HCT116 (cell line): ENCODE measurements at regions not wholly inside any gene's neighbourhood (a gene's known extent, or its start where the extent isn't known, plus 50 kb on each side); places are given as distances from the start of the nearest gene placed in this dataset.

Source experiments
- ATAC-seq: fragments of 200-7000 bp; cut with Tn5 transposase; 2 replicates; pipeline ENCODE4 v1.9.1; 2020; ENCODE audit warnings: mild to moderate bottlenecking, moderate library complexity
- BruUV-seq: library from RNA; stranded (reverse); fragments of 400-500 nt; replicated peaks from 2 replicates; lab custom pipeline; 2021; lab: Mats Ljungman, UMichigan
- CTCF ChIA-PET: fragments of 300-600 bp; sonication (Branson Sonifier 250); formaldehyde crosslinking; loops from one replicate; lab custom pipeline; 2021; ENCODE audit warnings: antibody characterized with exemption; lab: Charles Lee
- POLR2A ChIA-PET: fragments of 300-600, 350-600 bp; sonication (Branson Sonifier 250); formaldehyde crosslinking; loops from one replicate; lab custom pipeline; 2021; ENCODE audit warnings: antibody characterized with exemption; lab: Charles Lee
- RAD21 ChIA-PET, 2 experiments: fragments of 300-600 bp; sonication (Branson Sonifier 250); formaldehyde crosslinking; loops; one replicate each; lab custom pipeline; 2023; ENCODE audit warnings: low total read pairs in 2 of 2; ENCODE audit not compliant: uncharacterized antibody in 2 of 2, unreplicated experiment in 2 of 2, low non-redundant PET in 1 of 2; lab: Charles Lee
- DNase-seq: peaks from one replicate; pipeline ENCODE4 v3.0.0-alpha.2; 2010; ENCODE audit warnings: low read depth, low spot score
- H2AFZ ChIP-seq: fragments of 200-600 bp; shearing (Covaris generic), sonication (generic); 2 replicates; pipeline ENCODE4 v1.6.1; 2017; ENCODE audit warnings: low read depth, mixed run types, mixed read lengths, antibody characterized with exemption, low read length; ENCODE audit not compliant: poor library complexity, severe bottlenecking
- H3K27ac ChIP-seq: 2 replicates; pipeline ENCODE4 v1.5.1; 2012; ENCODE audit warnings: low read depth, low read length
- H3K27me3 ChIP-seq: fragments of 200-600 bp; sonication (generic); 2 replicates; pipeline ENCODE4 v1.6.1; 2016; ENCODE audit warnings: mixed run types, low read length, mixed read lengths; ENCODE audit not compliant: insufficient read depth
- H3K36me3 ChIP-seq, 2 experiments: fragments of 200-500 bp in 1 of 2; fragments of 200-600 bp in 1 of 2; sonication (Bioruptor generic) in 1 of 2; sonication (generic) in 1 of 2; 2 replicates each; pipeline versions ENCODE4 v1.5.1 to v1.6.1; 2014 to 2016; ENCODE audit warnings: low read length in 2 of 2, inconsistent platforms in 1 of 2, mixed read lengths in 1 of 2, mixed run types in 1 of 2; ENCODE audit not compliant: insufficient read depth in 2 of 2, control insufficient read depth in 1 of 2
- H3K4me1 ChIP-seq, 2 experiments: fragments of 200-600 bp in 1 of 2; sonication (generic) in 1 of 2; 2 replicates each; pipeline versions ENCODE4 v1.5.1 to v1.6.1; 2012 to 2017; ENCODE audit warnings: low read length in 2 of 2, inconsistent platforms in 1 of 2, mild to moderate bottlenecking in 1 of 2, mixed read lengths in 1 of 2, mixed run types in 1 of 2, moderate library complexity in 1 of 2; ENCODE audit not compliant: insufficient read depth in 2 of 2, control insufficient read depth in 1 of 2
- H3K4me2 ChIP-seq: fragments of 200-600 bp; sonication (generic); 2 replicates; pipeline ENCODE4 v1.6.1; 2017; ENCODE audit warnings: mixed run types, low read length, mixed read lengths
- H3K4me3 ChIP-seq, 2 experiments: fragments of 200-600 bp in 1 of 2; sonication (generic) in 1 of 2; replicated peaks in 1 of 2; 2 replicates each; pipeline ENCODE4 v1.5.1; 2011 to 2016; ENCODE audit warnings: low read length in 2 of 2, control low read depth in 1 of 2, low read depth in 1 of 2, mild to moderate bottlenecking in 1 of 2, mixed read lengths in 1 of 2, mixed run types in 1 of 2
- H3K79me2 ChIP-seq: fragments of 200-600 bp; sonication (generic); 2 replicates; pipeline ENCODE4 v1.6.1; 2017; ENCODE audit warnings: mild to moderate bottlenecking, mixed run types, low read length, moderate library complexity, mixed read lengths; ENCODE audit not compliant: insufficient read depth
- H3K9ac ChIP-seq: fragments of 200-600 bp; sonication (generic); 2 replicates; pipeline ENCODE4 v1.6.1; 2016; ENCODE audit warnings: low read length, mixed read lengths
- H3K9me2 ChIP-seq: fragments of 200-600 bp; sonication (generic), shearing (Covaris generic); 2 replicates; pipeline ENCODE4 v1.6.1; 2017; ENCODE audit warnings: mixed run types, mild to moderate bottlenecking, moderate library complexity; ENCODE audit not compliant: insufficient read depth
- H3K9me3 ChIP-seq, 2 experiments: fragments of 200-500 bp in 1 of 2; fragments of 200-600 bp in 1 of 2; sonication (Bioruptor generic) in 1 of 2; sonication (generic) in 1 of 2; 2 replicates each; pipeline ENCODE4 v1.6.1; 2014 to 2017; ENCODE audit warnings: low read length in 2 of 2, mixed read lengths in 2 of 2, inconsistent platforms in 1 of 2, low read depth in 1 of 2, mild to moderate bottlenecking in 1 of 2, mixed run types in 1 of 2, moderate library complexity in 1 of 2; ENCODE audit not compliant: control insufficient read depth in 1 of 2, insufficient read depth in 1 of 2
- H4K20me1 ChIP-seq: fragments of 200-600 bp; sonication (generic), shearing (Covaris generic); 2 replicates; pipeline ENCODE4 v1.6.1; 2017; ENCODE audit warnings: mixed run types, mild to moderate bottlenecking, moderate library complexity; ENCODE audit not compliant: insufficient read depth
- ATF3 ChIP-seq: IDR thresholded peaks from 2 replicates; pipeline ENCODE4 v1.6.1; 2012
- CBX3 ChIP-seq: IDR thresholded peaks from 2 replicates; pipeline ENCODE4 v1.6.1; 2012; ENCODE audit warnings: low read depth
- CEBPB ChIP-seq: IDR thresholded peaks from 2 replicates; pipeline ENCODE4 v1.6.1; 2012; ENCODE audit warnings: low read depth
- CTCF ChIP-seq, 3 experiments: fragments of 200-600 bp in 1 of 3; sonication (generic) in 1 of 3; IDR thresholded peaks in 2 of 3; conservative IDR thresholded peaks in 1 of 3; 2 replicates each; pipeline ENCODE4 v1.5.1; 2012 to 2017; ENCODE audit warnings: low read depth in 2 of 3, low read length in 2 of 3, antibody characterized with exemption in 1 of 3, borderline replicate concordance in 1 of 3, control low read depth in 1 of 3, mild to moderate bottlenecking in 1 of 3, mixed read lengths in 1 of 3, mixed run types in 1 of 3, moderate library complexity in 1 of 3; ENCODE audit not compliant: insufficient read depth in 1 of 3
- EGR1 ChIP-seq: IDR thresholded peaks from 2 replicates; pipeline ENCODE4 v1.6.1; 2012; ENCODE audit warnings: low read depth
- ELF1 ChIP-seq: IDR thresholded peaks from 2 replicates; pipeline ENCODE4 v1.6.1; 2012; ENCODE audit warnings: low read depth, borderline replicate concordance
- EZH2phosphoT487 ChIP-seq: fragments of 200-600 bp; IDR thresholded peaks from 2 replicates; pipeline ENCODE4 v1.6.1; 2018; ENCODE audit warnings: antibody characterized with exemption, borderline replicate concordance
- POLR2AphosphoS5 ChIP-seq: IDR thresholded peaks from 2 replicates; pipeline ENCODE4 v1.6.1; 2011; ENCODE audit warnings: mild to moderate bottlenecking, low read depth, low read length, moderate library complexity
- REST ChIP-seq: IDR thresholded peaks from 2 replicates; pipeline ENCODE4 v1.6.1; 2012; ENCODE audit warnings: low read depth
- SIN3A ChIP-seq: IDR thresholded peaks from 2 replicates; pipeline ENCODE4 v1.6.1; 2012; ENCODE audit warnings: low read depth
- SP1 ChIP-seq: IDR thresholded peaks from 2 replicates; pipeline ENCODE4 v1.6.1; 2012; ENCODE audit warnings: low read depth
- TCF7L2 ChIP-seq: IDR thresholded peaks from 2 replicates; pipeline ENCODE4 v1.7.0; 2011; ENCODE audit warnings: borderline replicate concordance, inconsistent platforms; ENCODE audit not compliant: insufficient read depth, insufficient read length; ENCODE audit errors: extremely low read depth
- YY1 ChIP-seq: IDR thresholded peaks from 2 replicates; pipeline ENCODE4 v1.6.1; 2011; ENCODE audit warnings: low read length, low read depth, moderate library complexity, mild to moderate bottlenecking; ENCODE audit not compliant: insufficient replicate concordance; ENCODE audit errors: extremely low read depth
- ZFX ChIP-seq: fragments of 450-650 bp; IDR thresholded peaks from 2 replicates; pipeline ENCODE4 v1.6.1; 2017
- ZNF274 ChIP-seq: fragments of 200-500 bp; sonication (Bioruptor generic); IDR thresholded peaks from 2 replicates; pipeline ENCODE4 v1.6.1; 2014; ENCODE audit warnings: mild to moderate bottlenecking, low read depth, low read length, inconsistent platforms
- intact Hi-C: fragments of 100-400 bp; cut with micrococcal nuclease; formaldehyde crosslinking; loops from 2 replicates; pipeline ENCODE4 v1.10.0; 2022
- TF ChIP-seq, protein P1 (sequence below): IDR thresholded peaks from 2 replicates; pipeline ENCODE4 v1.6.1; 2012

DNA sequence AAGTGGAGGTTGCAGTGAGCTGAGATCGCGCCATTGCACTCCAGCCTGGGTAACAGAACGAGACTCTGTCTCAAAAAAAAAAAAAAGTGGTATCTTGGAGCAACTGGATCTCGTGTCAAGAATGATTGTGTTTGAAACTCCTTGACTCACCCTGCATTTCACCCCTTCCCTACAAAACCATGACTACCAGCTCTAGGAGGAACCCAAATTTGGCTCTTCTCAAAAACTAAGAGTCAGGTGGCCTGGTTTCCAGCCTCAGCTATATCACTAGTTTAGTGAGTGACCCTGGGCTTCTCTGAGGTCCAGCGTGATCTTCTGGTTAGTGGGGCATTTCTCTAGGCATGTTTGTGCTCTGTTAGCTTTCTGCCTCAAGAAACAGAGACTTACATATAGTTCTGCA is 222.1 kb downstream of the FAM43A start:
- H3K27ac ChIP-seq = no peak overlapping the region
- H2AFZ ChIP-seq = no peak overlapping the region
- no peak for DNase-seq
- BruUV-seq = no TSS peak
- H3K4me2 ChIP-seq = no peak overlapping the region
- no peak for TF ChIP-seq CBX3
- no peak for TF ChIP-seq YY1
- no peak for TF ChIP-seq SP1
- TF ChIP-seq, protein P1, sequence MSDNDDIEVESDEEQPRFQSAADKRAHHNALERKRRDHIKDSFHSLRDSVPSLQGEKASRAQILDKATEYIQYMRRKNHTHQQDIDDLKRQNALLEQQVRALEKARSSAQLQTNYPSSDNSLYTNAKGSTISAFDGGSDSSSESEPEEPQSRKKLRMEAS = no peak
- TF ChIP-seq ZFX = no peak
- no peak for TF ChIP-seq ZNF274
- no peak for TF ChIP-seq EGR1
- TF ChIP-seq REST = no peak
- TF ChIP-seq CEBPB = no peak
- TF ChIP-seq SIN3A = no peak
- no peak for TF ChIP-seq CTCF (IDR thresholded peaks at IDR 0.05 in 2 of 3, conservative IDR thresholded peaks at IDR 0.05 in 1 of 3; ENCODE audit: borderline replicate concordance in 1 of 3, insufficient read depth in 1 of 3, low read depth in 2 of 3, low read length in 2 of 3)
- no peak for TF ChIP-seq TCF7L2
- no peak for TF ChIP-seq EZH2phosphoT487
- no peak for TF ChIP-seq ELF1
- no peak for TF ChIP-seq POLR2AphosphoS5
- TF ChIP-seq ATF3 = no peak
- H3K4me1 ChIP-seq = no peaks in the 10 kb centered on the region
- H3K9me2 ChIP-seq = no peaks in the 10 kb centered on the region
- ChIA-PET RAD21 (interaction anchor here in 1 of 2 experiments (1.0 kb wide), 1 partner anchor 225 kb away, joined by 3 read pairs; no protein-coding TSS in a partner anchor), POLR2A (no interaction called here), CTCF (no interaction called here)
- no peak overlapping the region for H3K9ac ChIP-seq
- peaks cover 0 to 6% of the 10 kb centered on the region in 2 experiments; a peak in 1 of 4 replicates for H3K9me3 ChIP-seq
- no peak overlapping the region for H3K4me3 ChIP-seq
- ATAC-seq = no peak
- no peaks in the 10 kb centered on the region for H3K27me3 ChIP-seq
- intact Hi-C loops = no loop called here
- no peaks in the 10 kb centered on the region for H3K79me2 ChIP-seq
- no peaks in the 10 kb centered on the region for H3K36me3 ChIP-seq
- no peaks in the 10 kb centered on the region for H4K20me1 ChIP-seq
